ENCODE measurements at regions not wholly inside any gene's neighbourhood (a gene's known extent, or its start where the extent isn't known, plus 50 kb on each side); places are given as distances from the start of the nearest gene placed in this dataset.

DNA sequence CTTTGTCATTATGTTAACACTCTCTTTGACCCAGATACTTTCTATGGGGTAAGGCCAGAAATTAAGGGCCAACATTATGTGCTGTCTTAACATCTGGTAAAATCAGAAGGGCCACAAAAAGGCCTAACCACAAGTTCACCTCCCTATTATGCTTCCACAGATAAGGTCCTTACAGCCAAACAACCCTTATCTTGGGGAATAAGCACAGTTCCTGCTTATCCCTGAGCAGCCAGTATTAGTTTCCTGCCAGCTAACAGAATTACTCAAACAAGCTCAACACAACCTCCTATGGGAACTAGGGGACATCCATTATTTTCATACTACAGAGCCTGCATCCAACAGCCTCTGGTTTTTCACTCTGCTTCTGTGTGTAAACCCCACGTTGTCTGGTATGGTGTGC lies 724.8 kb downstream of the HACE1 start:
- TF ChIP-seq POLR2AphosphoS5 (IDR thresholded peaks at IDR 0.05; ENCODE audit: low read depth, low read length) (no peak), SIN3A (IDR thresholded peaks at IDR 0.05; ENCODE audit: borderline replicate concordance, insufficient read depth, low read depth, low read length) (no peak), TCF7L2 (IDR thresholded peaks at IDR 0.05; ENCODE audit: low read depth, low read length) (no peak), REST (IDR thresholded peaks at IDR 0.05; ENCODE audit: insufficient read depth in 1 of 2, low read depth in 2 of 2, low read length in 1 of 2) (no peak)
- TF ChIP-seq, protein P1, sequence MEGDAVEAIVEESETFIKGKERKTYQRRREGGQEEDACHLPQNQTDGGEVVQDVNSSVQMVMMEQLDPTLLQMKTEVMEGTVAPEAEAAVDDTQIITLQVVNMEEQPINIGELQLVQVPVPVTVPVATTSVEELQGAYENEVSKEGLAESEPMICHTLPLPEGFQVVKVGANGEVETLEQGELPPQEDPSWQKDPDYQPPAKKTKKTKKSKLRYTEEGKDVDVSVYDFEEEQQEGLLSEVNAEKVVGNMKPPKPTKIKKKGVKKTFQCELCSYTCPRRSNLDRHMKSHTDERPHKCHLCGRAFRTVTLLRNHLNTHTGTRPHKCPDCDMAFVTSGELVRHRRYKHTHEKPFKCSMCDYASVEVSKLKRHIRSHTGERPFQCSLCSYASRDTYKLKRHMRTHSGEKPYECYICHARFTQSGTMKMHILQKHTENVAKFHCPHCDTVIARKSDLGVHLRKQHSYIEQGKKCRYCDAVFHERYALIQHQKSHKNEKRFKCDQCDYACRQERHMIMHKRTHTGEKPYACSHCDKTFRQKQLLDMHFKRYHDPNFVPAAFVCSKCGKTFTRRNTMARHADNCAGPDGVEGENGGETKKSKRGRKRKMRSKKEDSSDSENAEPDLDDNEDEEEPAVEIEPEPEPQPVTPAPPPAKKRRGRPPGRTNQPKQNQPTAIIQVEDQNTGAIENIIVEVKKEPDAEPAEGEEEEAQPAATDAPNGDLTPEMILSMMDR (IDR thresholded peaks at IDR 0.05): no peak
- ChIA-PET CTCF (no interaction called here), POLR2A (no interaction called here)
- H3K4me3 ChIP-seq (ENCODE audit: low read depth in 2 of 2, low read length in 2 of 2): no peak overlapping the region
- no peaks in the 10 kb centered on the region; the same call in 1 of the 2 replicates for H3K36me3 ChIP-seq (ENCODE audit: control insufficient read depth, insufficient read depth, low read length)
- intact Hi-C loops (cut with micrococcal nuclease; ENCODE audit: unreplicated experiment): no loop called here
- no peaks in the 10 kb centered on the region for H3K27me3 ChIP-seq (ENCODE audit: control insufficient read depth, insufficient read depth, low read length)
- in situ Hi-C loops (cut with HindIII; ENCODE audit: low pct_unique_long_range_greater_than_20kb, low sequenced_read_pairs): no loop called here
- BruUV-seq (replicated peaks): no TSS peak
- ATAC-seq: no peak
- no peak for DNase-seq (ENCODE audit: low read depth, low spot score)
- no peak overlapping the region for H3K27ac ChIP-seq (ENCODE audit: low read length)
- no peaks in the 10 kb centered on the region for H3K9me3 ChIP-seq (ENCODE audit: control insufficient read depth, insufficient read depth, low read depth, low read length)
- H3K4me1 ChIP-seq (ENCODE audit: control insufficient read depth, insufficient read depth, low read length): no peaks in the 10 kb centered on the region

- Histone ChIP-seq H3K36me3 (ENCODE audit: control insufficient read depth, insufficient read depth, low read length) (no peaks in the 10 kb centered on the region; the same call in 1 of the 2 replicates), H3K9me3 (ENCODE audit: control insufficient read depth, insufficient read depth, low read depth, low read length) (no peaks in the 10 kb centered on the region), H3K4me3 (ENCODE audit: low read depth in 2 of 2, low read length in 2 of 2) (no peak overlapping the region), H3K4me1 (ENCODE audit: control insufficient read depth, insufficient read depth, low read length) (no peaks in the 10 kb centered on the region), H3K27ac (ENCODE audit: low read length) (no peak overlapping the region), H3K27me3 (ENCODE audit: control insufficient read depth, insufficient read depth, low read length) (no peaks in the 10 kb centered on the region)
- POLR2A ChIA-PET: no interaction called here
- no peak for DNase-seq (ENCODE audit: low read depth, low spot score)
- intact Hi-C loops (cut with micrococcal nuclease; ENCODE audit: unreplicated experiment): no loop called here
- no TSS peak for BruUV-seq (replicated peaks)
- ATAC-seq: no peak
- in situ Hi-C loops (cut with HindIII; ENCODE audit: low pct_unique_long_range_greater_than_20kb, low sequenced_read_pairs): no loop called here
- no peak for TF ChIP-seq TCF7L2 (IDR thresholded peaks at IDR 0.05; ENCODE audit: low read depth, low read length)
- TF ChIP-seq, protein P1 (IDR thresholded peaks at IDR 0.05): no peak
- no peak for TF ChIP-seq POLR2AphosphoS5 (IDR thresholded peaks at IDR 0.05; ENCODE audit: low read depth, low read length)
- TF ChIP-seq REST (IDR thresholded peaks at IDR 0.05; ENCODE audit: insufficient read depth in 1 of 2, low read depth in 2 of 2, low read length in 1 of 2): no peak
- CTCF ChIA-PET: no interaction called here
These were observed 729.4 kb downstream of the HACE1 start for GRCh38 chr6:104130343-104130742.

Measured in Panc1 (cell line).